Stimulated activated memory B cell treated with anti-CD40 and anti-IgM and Interleukin-4, amounts not matched to agents 10 μg/mL and 1 μg/mL and 100 μg/mL, for 72 hours (primary cell): ENCODE measurements at regions not wholly inside any gene's neighbourhood (a gene's known extent, or its start where the extent isn't known, plus 50 kb on each side); places are given as distances from the start of the nearest gene placed in this dataset.

Experiments
- ATAC-seq: fragments of 150-1000 bp; cut with Tn5 transposase; 2 replicates; pipeline ENCODE4 v1.10.0; 2021
- H3K27ac Mint-ChIP-seq: one replicate; pipeline ENCODE4 v1.8.0; 2022; ENCODE audit warnings: mild to moderate bottlenecking, mixed read lengths
- H3K27me3 Mint-ChIP-seq: one replicate; pipeline ENCODE4 v1.8.0; 2022; ENCODE audit warnings: mixed read lengths
- H3K36me3 Mint-ChIP-seq: one replicate; pipeline ENCODE4 v1.8.0; 2022; ENCODE audit warnings: mixed read lengths
- H3K4me1 Mint-ChIP-seq: one replicate; pipeline ENCODE4 v1.8.0; 2022; ENCODE audit warnings: mixed read lengths
- H3K4me3 Mint-ChIP-seq: one replicate; pipeline ENCODE4 v1.8.0; 2022; ENCODE audit warnings: mild to moderate bottlenecking, moderate library complexity, mixed read lengths
- H3K9me3 Mint-ChIP-seq: one replicate; pipeline ENCODE4 v1.8.0; 2022; ENCODE audit warnings: mixed read lengths

- H3K27ac Mint-ChIP-seq: no peak overlapping the region
- no peaks in the 10 kb centered on the region for H3K27me3 Mint-ChIP-seq
- no peak for ATAC-seq
- no peaks in the 10 kb centered on the region for H3K9me3 Mint-ChIP-seq
- H3K36me3 Mint-ChIP-seq: no peaks in the 10 kb centered on the region
- no peaks in the 10 kb centered on the region for H3K4me1 Mint-ChIP-seq
- H3K4me3 Mint-ChIP-seq: no peak overlapping the region
These were observed 1452.7 kb upstream of the TENM3 start for GRCh38 chr4:180790471-180790870.

GRCh38 chr4:180792541-180792940, 1450.7 kb upstream of the TENM3 start:
- no peaks in the 10 kb centered on the region for H3K4me1 Mint-ChIP-seq
- no peak for ATAC-seq
- no peaks in the 10 kb centered on the region for H3K9me3 Mint-ChIP-seq
- H3K27ac Mint-ChIP-seq: no peak overlapping the region
- H3K4me3 Mint-ChIP-seq: no peak overlapping the region
- H3K27me3 Mint-ChIP-seq: no peaks in the 10 kb centered on the region
- H3K36me3 Mint-ChIP-seq: no peaks in the 10 kb centered on the region

- Mint-ChIP-seq H3K9me3 (no peaks in the 10 kb centered on the region), H3K27ac (no peak overlapping the region), H3K4me1 (no peaks in the 10 kb centered on the region), H3K27me3 (no peaks in the 10 kb centered on the region), H3K36me3 (no peaks in the 10 kb centered on the region), H3K4me3 (no peak overlapping the region)
- no peak for ATAC-seq
These were observed 1448.9 kb upstream of the TENM3 start for GRCh38 chr4:180794333-180794732.

GRCh38 chr4:180798036-180798577, 1445.1 kb upstream of the TENM3 start:
- Mint-ChIP-seq H3K27me3 (no peaks in the 10 kb centered on the region), H3K27ac (no peak overlapping the region), H3K4me3 (no peak overlapping the region), H3K9me3 (no peaks in the 10 kb centered on the region), H3K4me1 (no peaks in the 10 kb centered on the region), H3K36me3 (no peaks in the 10 kb centered on the region)
- no peak for ATAC-seq

GRCh38 chr4:180799798-180800197, 1443.4 kb upstream of the TENM3 start:
- no peak for ATAC-seq
- Mint-ChIP-seq H3K4me3 (no peak overlapping the region), H3K36me3 (no peaks in the 10 kb centered on the region), H3K27me3 (no peaks in the 10 kb centered on the region), H3K27ac (no peak overlapping the region), H3K9me3 (no peaks in the 10 kb centered on the region), H3K4me1 (no peaks in the 10 kb centered on the region)

- H3K9me3 Mint-ChIP-seq: no peaks in the 10 kb centered on the region
- H3K36me3 Mint-ChIP-seq: no peaks in the 10 kb centered on the region
- no peak overlapping the region for H3K27ac Mint-ChIP-seq
- H3K4me3 Mint-ChIP-seq: no peak overlapping the region
- ATAC-seq: no peak
- no peaks in the 10 kb centered on the region for H3K27me3 Mint-ChIP-seq
- no peaks in the 10 kb centered on the region for H3K4me1 Mint-ChIP-seq
These were observed 1438.1 kb upstream of the TENM3 start for GRCh38 chr4:180805101-180805500.

- Mint-ChIP-seq H3K36me3 (no peaks in the 10 kb centered on the region), H3K4me3 (no peak overlapping the region), H3K9me3 (no peaks in the 10 kb centered on the region), H3K27me3 (no peaks in the 10 kb centered on the region), H3K4me1 (no peaks in the 10 kb centered on the region), H3K27ac (no peak overlapping the region)
- ATAC-seq: no peak
These were observed 1434.3 kb upstream of the TENM3 start for GRCh38 chr4:180808862-180809261.

GRCh38 chr4:180809439-180809838, 1433.8 kb upstream of the TENM3 start:
- H3K4me1 Mint-ChIP-seq: no peaks in the 10 kb centered on the region
- no peaks in the 10 kb centered on the region for H3K27me3 Mint-ChIP-seq
- no peak overlapping the region for H3K27ac Mint-ChIP-seq
- no peak for ATAC-seq
- no peaks in the 10 kb centered on the region for H3K36me3 Mint-ChIP-seq
- no peak overlapping the region for H3K4me3 Mint-ChIP-seq
- no peaks in the 10 kb centered on the region for H3K9me3 Mint-ChIP-seq

- Mint-ChIP-seq H3K9me3 (peaks cover 3% of the 10 kb centered on the region), H3K36me3 (no peaks in the 10 kb centered on the region), H3K4me3 (no peak overlapping the region), H3K27ac (no peak overlapping the region), H3K4me1 (no peaks in the 10 kb centered on the region), H3K27me3 (no peaks in the 10 kb centered on the region)
- ATAC-seq: no peak
These were observed 1432.6 kb upstream of the TENM3 start for GRCh38 chr4:180810581-180810980.

- no peaks in the 10 kb centered on the region for H3K36me3 Mint-ChIP-seq
These were observed 1431.6 kb upstream of the TENM3 start for GRCh38 chr4:180811556-180811955.

GRCh38 chr4:180812783-180813182, 1430.4 kb upstream of the TENM3 start:
- no peak overlapping the region for H3K27ac Mint-ChIP-seq
- H3K27me3 Mint-ChIP-seq: no peaks in the 10 kb centered on the region
- no peak overlapping the region for H3K4me3 Mint-ChIP-seq
- ATAC-seq: no peak
- no peaks in the 10 kb centered on the region for H3K4me1 Mint-ChIP-seq
- peaks cover 3% of the 10 kb centered on the region for H3K9me3 Mint-ChIP-seq
- no peaks in the 10 kb centered on the region for H3K36me3 Mint-ChIP-seq

More at GRCh38 chr4:180811556-180811955, 1431.6 kb upstream of the TENM3 start:
- H3K9me3 Mint-ChIP-seq: peaks cover 3% of the 10 kb centered on the region
- H3K4me3 Mint-ChIP-seq: no peak overlapping the region
- ATAC-seq: no peak
- no peaks in the 10 kb centered on the region for H3K4me1 Mint-ChIP-seq
- no peak overlapping the region for H3K27ac Mint-ChIP-seq
- no peaks in the 10 kb centered on the region for H3K27me3 Mint-ChIP-seq

- Mint-ChIP-seq H3K36me3 (no peaks in the 10 kb centered on the region), H3K4me3 (no peak overlapping the region), H3K27ac (no peak overlapping the region), H3K27me3 (no peaks in the 10 kb centered on the region), H3K4me1 (no peaks in the 10 kb centered on the region), H3K9me3 (peaks cover 4% of the 10 kb centered on the region)
- no peak for ATAC-seq
These were observed 1428.3 kb upstream of the TENM3 start for GRCh38 chr4:180814875-180815417.

GRCh38 chr4:180817529-180817928, 1425.7 kb upstream of the TENM3 start:
- Mint-ChIP-seq H3K27me3 (no peaks in the 10 kb centered on the region), H3K4me3 (no peak overlapping the region), H3K27ac (no peak overlapping the region), H3K4me1 (no peaks in the 10 kb centered on the region), H3K36me3 (no peaks in the 10 kb centered on the region), H3K9me3 (peaks cover 6% of the 10 kb centered on the region)
- ATAC-seq: no peak

GRCh38 chr4:180823108-180823507, 1420.1 kb upstream of the TENM3 start:
- H3K27ac Mint-ChIP-seq: no peak overlapping the region
- no peak for ATAC-seq
- no peaks in the 10 kb centered on the region for H3K4me1 Mint-ChIP-seq
- H3K27me3 Mint-ChIP-seq: no peaks in the 10 kb centered on the region
- no peak overlapping the region for H3K4me3 Mint-ChIP-seq
- H3K36me3 Mint-ChIP-seq: no peaks in the 10 kb centered on the region
- peaks cover 9% of the 10 kb centered on the region for H3K9me3 Mint-ChIP-seq

- Mint-ChIP-seq H3K36me3 (no peaks in the 10 kb centered on the region), H3K27ac (no peak overlapping the region), H3K9me3 (peaks cover 6% of the 10 kb centered on the region), H3K4me3 (no peak overlapping the region), H3K27me3 (no peaks in the 10 kb centered on the region), H3K4me1 (no peaks in the 10 kb centered on the region)
- ATAC-seq: no peak
These were observed 1415.8 kb upstream of the TENM3 start for GRCh38 chr4:180827232-180828009.

- ATAC-seq: no peak
- no peak overlapping the region for H3K27ac Mint-ChIP-seq
- H3K4me1 Mint-ChIP-seq: no peaks in the 10 kb centered on the region
- no peak overlapping the region for H3K4me3 Mint-ChIP-seq
- no peaks in the 10 kb centered on the region for H3K36me3 Mint-ChIP-seq
- peaks cover 7% of the 10 kb centered on the region for H3K9me3 Mint-ChIP-seq
- H3K27me3 Mint-ChIP-seq: no peaks in the 10 kb centered on the region
These were observed 1414.7 kb upstream of the TENM3 start for GRCh38 chr4:180828455-180829018.
